GM23338 (cell line): ENCODE measurements at regions not wholly inside any gene's neighbourhood (a gene's known extent, or its start where the extent isn't known, plus 50 kb on each side); places are given as distances from the start of the nearest gene placed in this dataset.

Source experiments
- ATAC-seq: fragments of 200-7000 bp; cut with Tn5 transposase; 3 replicates; pipeline ENCODE4 v1.9.1; 2020
- DNase-seq: peaks from one replicate; pipeline ENCODE4 v3.0.0-alpha.2; 2015; ENCODE audit warnings: low spot score
- H2AFZ ChIP-seq: fragments of 200-600 bp; sonication (generic); 2 replicates; pipeline ENCODE4 v1.8.0; 2016; ENCODE audit warnings: antibody characterized with exemption, mild to moderate bottlenecking, moderate library complexity
- H3F3A ChIP-seq: fragments of 200-600 bp; sonication (generic); replicated peaks from 2 replicates; pipeline ENCODE4 v1.8.0; 2017; ENCODE audit warnings: antibody characterized with exemption, mixed run types, low read depth
- H3K27ac ChIP-seq: fragments of 200-600 bp; sonication (generic); 2 replicates; pipeline ENCODE4 v1.6.1; 2016; ENCODE audit warnings: low read depth
- H3K27me3 ChIP-seq: fragments of 200-600 bp; sonication (generic); 2 replicates; pipeline ENCODE4 v1.8.0; 2016; ENCODE audit warnings: mild to moderate bottlenecking, mixed run types, moderate library complexity; ENCODE audit not compliant: insufficient read depth
- H3K36me3 ChIP-seq: fragments of 200-600 bp; sonication (generic); 2 replicates; pipeline ENCODE4 v1.8.0; 2016; ENCODE audit warnings: mild to moderate bottlenecking; ENCODE audit not compliant: insufficient read depth
- H3K4me1 ChIP-seq: fragments of 200-600 bp; sonication (generic); 2 replicates; pipeline ENCODE4 v1.8.0; 2016; ENCODE audit warnings: mild to moderate bottlenecking, moderate library complexity; ENCODE audit not compliant: insufficient read depth
- H3K4me2 ChIP-seq: fragments of 200-600 bp; sonication (generic); 2 replicates; pipeline ENCODE4 v1.7.1; 2017; ENCODE audit warnings: mixed run types
- H3K4me3 ChIP-seq: fragments of 200-600 bp; sonication (generic); 2 replicates; pipeline ENCODE4 v1.6.1; 2016; ENCODE audit warnings: mixed run types
- H3K79me2 ChIP-seq: fragments of 200-600 bp; sonication (generic); replicated peaks from 2 replicates; pipeline ENCODE4 v1.8.0; 2017; ENCODE audit warnings: mild to moderate bottlenecking; ENCODE audit not compliant: insufficient read depth
- H3K9me2 ChIP-seq: fragments of 200-600 bp; sonication (generic); 2 replicates; pipeline ENCODE4 v1.8.0; 2017; ENCODE audit not compliant: insufficient read depth
- H4K20me1 ChIP-seq: fragments of 200-600 bp; sonication (generic); replicated peaks from 2 replicates; pipeline ENCODE4 v1.8.0; 2017; ENCODE audit warnings: mild to moderate bottlenecking; ENCODE audit not compliant: insufficient read depth
- H3K27ac Mint-ChIP-seq: 2 replicates; pipeline ENCODE4 v1.8.0; 2020; ENCODE audit warnings: inconsistent platforms, mild to moderate bottlenecking, moderate library complexity, mixed read lengths
- H3K27me3 Mint-ChIP-seq: 3 replicates; pipeline ENCODE4 v1.8.0; 2022; ENCODE audit warnings: low read depth, mild to moderate bottlenecking, moderate library complexity, mixed read lengths, inconsistent platforms; ENCODE audit not compliant: insufficient read depth, poor library complexity
- H3K36me3 Mint-ChIP-seq: 3 replicates; pipeline ENCODE4 v1.8.0; 2021; ENCODE audit warnings: low read depth, mild to moderate bottlenecking, inconsistent platforms, moderate library complexity, mixed read lengths
- H3K4me1 Mint-ChIP-seq: 3 replicates; pipeline ENCODE4 v1.8.0; 2020; ENCODE audit warnings: mild to moderate bottlenecking, inconsistent platforms, mixed read lengths
- H3K4me3 Mint-ChIP-seq: 3 replicates; pipeline ENCODE4 v1.8.0; 2021; ENCODE audit warnings: moderate library complexity, mild to moderate bottlenecking, inconsistent platforms, mixed read lengths
- H3K9me3 Mint-ChIP-seq: 3 replicates; pipeline ENCODE4 v1.8.0; 2020; ENCODE audit warnings: moderate library complexity, mild to moderate bottlenecking, inconsistent platforms, mixed read lengths
- EZH2 ChIP-seq: fragments of 200-600 bp; sonication (generic); IDR thresholded peaks from one replicate; pipeline ENCODE4 v1.8.0; 2017; ENCODE audit warnings: antibody characterized with exemption, mild to moderate bottlenecking, low read depth; ENCODE audit not compliant: unreplicated experiment
- EZH2phosphoT487 ChIP-seq: fragments of 200-600 bp; sonication (generic); IDR thresholded peaks from one replicate; pipeline ENCODE4 v1.8.1; 2018; ENCODE audit warnings: antibody characterized with exemption; ENCODE audit not compliant: unreplicated experiment
- JUNB ChIP-seq: IDR thresholded peaks from one replicate; pipeline ENCODE4 v1.6.1; 2016; ENCODE audit warnings: antibody characterized with exemption; ENCODE audit not compliant: unreplicated experiment
- NANOG ChIP-seq: IDR thresholded peaks from 2 replicates; pipeline ENCODE4 v1.6.1; 2016; ENCODE audit warnings: antibody characterized with exemption, borderline replicate concordance
- POLR2AphosphoS5 ChIP-seq: IDR thresholded peaks from 2 replicates; pipeline ENCODE4 v1.6.1; 2016; ENCODE audit warnings: antibody characterized with exemption, low read depth
- STAT1 ChIP-seq: IDR thresholded peaks from one replicate; pipeline ENCODE4 v1.6.1; 2016; ENCODE audit warnings: antibody characterized with exemption; ENCODE audit not compliant: unreplicated experiment
- ZNF114 ChIP-seq: fragments of 250-450 bp; sonication (Bioruptor Pico); IDR thresholded peaks from 2 replicates; pipeline ENCODE4 v1.5.0; 2020; ENCODE audit warnings: mild to moderate bottlenecking, moderate library complexity
- ZNF331 ChIP-seq: fragments of 250-450 bp; sonication (Bioruptor Pico); IDR thresholded peaks from 2 replicates; pipeline ENCODE4 v1.5.0; 2020; ENCODE audit warnings: low read depth, mild to moderate bottlenecking, moderate library complexity
- TF ChIP-seq, protein P1 (sequence below): IDR thresholded peaks from one replicate; pipeline ENCODE4 v1.6.1; 2018; ENCODE audit warnings: antibody characterized with exemption; ENCODE audit not compliant: unreplicated experiment
- TF ChIP-seq, protein P2 (sequence below): IDR thresholded peaks from 2 replicates; pipeline ENCODE4 v1.6.1; 2016; ENCODE audit warnings: antibody characterized with exemption
- TF ChIP-seq, protein P3 (sequence below): fragments of 250-450 bp; sonication (Bioruptor Pico); IDR thresholded peaks from 2 replicates; pipeline ENCODE4 v1.5.0; 2020; ENCODE audit warnings: mild to moderate bottlenecking, moderate library complexity

- H3K9me2 ChIP-seq, result 0 out of 2 replicates have a peak, but pooled peaks cover 1% of the 10 kb centered on the region
- H3F3A ChIP-seq, result no peaks in the 10 kb centered on the region
- no peaks in the 10 kb centered on the region for H3K36me3 ChIP-seq
- TF ChIP-seq NANOG, result no peak
- TF ChIP-seq ZNF331 (CRISPR knock-in tag), result no peak
- TF ChIP-seq, protein P1, sequence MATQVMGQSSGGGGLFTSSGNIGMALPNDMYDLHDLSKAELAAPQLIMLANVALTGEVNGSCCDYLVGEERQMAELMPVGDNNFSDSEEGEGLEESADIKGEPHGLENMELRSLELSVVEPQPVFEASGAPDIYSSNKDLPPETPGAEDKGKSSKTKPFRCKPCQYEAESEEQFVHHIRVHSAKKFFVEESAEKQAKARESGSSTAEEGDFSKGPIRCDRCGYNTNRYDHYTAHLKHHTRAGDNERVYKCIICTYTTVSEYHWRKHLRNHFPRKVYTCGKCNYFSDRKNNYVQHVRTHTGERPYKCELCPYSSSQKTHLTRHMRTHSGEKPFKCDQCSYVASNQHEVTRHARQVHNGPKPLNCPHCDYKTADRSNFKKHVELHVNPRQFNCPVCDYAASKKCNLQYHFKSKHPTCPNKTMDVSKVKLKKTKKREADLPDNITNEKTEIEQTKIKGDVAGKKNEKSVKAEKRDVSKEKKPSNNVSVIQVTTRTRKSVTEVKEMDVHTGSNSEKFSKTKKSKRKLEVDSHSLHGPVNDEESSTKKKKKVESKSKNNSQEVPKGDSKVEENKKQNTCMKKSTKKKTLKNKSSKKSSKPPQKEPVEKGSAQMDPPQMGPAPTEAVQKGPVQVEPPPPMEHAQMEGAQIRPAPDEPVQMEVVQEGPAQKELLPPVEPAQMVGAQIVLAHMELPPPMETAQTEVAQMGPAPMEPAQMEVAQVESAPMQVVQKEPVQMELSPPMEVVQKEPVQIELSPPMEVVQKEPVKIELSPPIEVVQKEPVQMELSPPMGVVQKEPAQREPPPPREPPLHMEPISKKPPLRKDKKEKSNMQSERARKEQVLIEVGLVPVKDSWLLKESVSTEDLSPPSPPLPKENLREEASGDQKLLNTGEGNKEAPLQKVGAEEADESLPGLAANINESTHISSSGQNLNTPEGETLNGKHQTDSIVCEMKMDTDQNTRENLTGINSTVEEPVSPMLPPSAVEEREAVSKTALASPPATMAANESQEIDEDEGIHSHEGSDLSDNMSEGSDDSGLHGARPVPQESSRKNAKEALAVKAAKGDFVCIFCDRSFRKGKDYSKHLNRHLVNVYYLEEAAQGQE, result no peak
- no peak overlapping the region for H2AFZ ChIP-seq
- no peak overlapping the region for H3K27ac ChIP-seq
- no peaks in the 10 kb centered on the region for H4K20me1 ChIP-seq
- no peak overlapping the region for H3K4me3 ChIP-seq
- ATAC-seq (no peak), DNase-seq (no peak)
- H3K4me1 Mint-ChIP-seq, result peaks cover 4% of the 10 kb centered on the region; the same call in 1 of the 3 replicates
- no peaks in the 10 kb centered on the region for H3K79me2 ChIP-seq
- no peak overlapping the region for H3K4me3 Mint-ChIP-seq
- peaks cover 10% of the 10 kb centered on the region for H3K27me3 Mint-ChIP-seq
- no peak overlapping the region for H3K4me2 ChIP-seq
- 0 out of 3 replicates have a peak, but pooled peaks cover 2% of the 10 kb centered on the region for H3K36me3 Mint-ChIP-seq
- no peaks in the 10 kb centered on the region for H3K27me3 ChIP-seq
- no peaks in the 10 kb centered on the region; the same call in 2 of the 3 replicates for H3K9me3 Mint-ChIP-seq
- H3K4me1 ChIP-seq, result no peaks in the 10 kb centered on the region
- no peak overlapping the region for H3K27ac Mint-ChIP-seq
Observed at GRCh38 chr2:236720974-236721540, 151.4 kb downstream of the ACKR3 start.

DNA sequence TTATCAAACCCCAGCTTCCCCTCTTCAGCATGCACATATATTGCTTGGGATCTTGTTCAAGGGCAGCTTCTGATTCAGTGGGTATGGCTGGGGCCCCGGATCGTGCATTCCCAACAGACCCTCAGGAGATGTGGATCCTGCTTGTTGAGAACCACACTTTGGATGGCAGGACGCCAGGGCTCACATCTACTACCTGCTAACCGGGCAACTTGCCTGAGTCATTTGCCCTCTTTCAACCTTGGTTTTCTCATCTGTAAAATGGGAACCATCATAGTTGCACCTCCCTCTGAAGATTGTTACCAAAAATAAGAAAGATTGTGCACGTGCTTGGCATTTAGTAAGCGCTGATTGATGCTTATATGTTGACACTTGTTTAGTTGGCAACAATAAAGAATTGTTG is 154.6 kb downstream of the ACKR3 start:
- H3K27me3 Mint-ChIP-seq, result peaks cover 4% of the 10 kb centered on the region
- no peak overlapping the region for H3K4me2 ChIP-seq
- H3K36me3 ChIP-seq, result no peaks in the 10 kb centered on the region
- H3K36me3 Mint-ChIP-seq, result no peaks in the 10 kb centered on the region
- H3K4me1 Mint-ChIP-seq, result no peaks in the 10 kb centered on the region; the same call in 2 of the 3 replicates
- no peaks in the 10 kb centered on the region; the same call in 2 of the 3 replicates for H3K9me3 Mint-ChIP-seq
- no peaks in the 10 kb centered on the region for H3K79me2 ChIP-seq
- H3K4me3 ChIP-seq, result no peak overlapping the region
- H3F3A ChIP-seq, result no peaks in the 10 kb centered on the region
- H3K27ac Mint-ChIP-seq, result no peak overlapping the region
- H3K4me1 ChIP-seq, result no peaks in the 10 kb centered on the region
- no peak overlapping the region for H2AFZ ChIP-seq
- 0 out of 2 replicates have a peak, but pooled peaks cover 5% of the 10 kb centered on the region for H3K9me2 ChIP-seq
- H4K20me1 ChIP-seq, result no peaks in the 10 kb centered on the region
- H3K4me3 Mint-ChIP-seq, result no peak overlapping the region
- DNase-seq (no peak), ATAC-seq (no peak)
- H3K27ac ChIP-seq, result no peak overlapping the region
- no peaks in the 10 kb centered on the region for H3K27me3 ChIP-seq
- TF ChIP-seq EZH2 (no peak), ZNF114 (CRISPR knock-in tag) (no peak), JUNB (no peak), EZH2phosphoT487 (no peak), STAT1 (no peak), POLR2AphosphoS5 (no peak)
- TF ChIP-seq, protein P2, sequence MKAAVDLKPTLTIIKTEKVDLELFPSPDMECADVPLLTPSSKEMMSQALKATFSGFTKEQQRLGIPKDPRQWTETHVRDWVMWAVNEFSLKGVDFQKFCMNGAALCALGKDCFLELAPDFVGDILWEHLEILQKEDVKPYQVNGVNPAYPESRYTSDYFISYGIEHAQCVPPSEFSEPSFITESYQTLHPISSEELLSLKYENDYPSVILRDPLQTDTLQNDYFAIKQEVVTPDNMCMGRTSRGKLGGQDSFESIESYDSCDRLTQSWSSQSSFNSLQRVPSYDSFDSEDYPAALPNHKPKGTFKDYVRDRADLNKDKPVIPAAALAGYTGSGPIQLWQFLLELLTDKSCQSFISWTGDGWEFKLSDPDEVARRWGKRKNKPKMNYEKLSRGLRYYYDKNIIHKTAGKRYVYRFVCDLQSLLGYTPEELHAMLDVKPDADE, result no peak
- TF ChIP-seq, protein P3, sequence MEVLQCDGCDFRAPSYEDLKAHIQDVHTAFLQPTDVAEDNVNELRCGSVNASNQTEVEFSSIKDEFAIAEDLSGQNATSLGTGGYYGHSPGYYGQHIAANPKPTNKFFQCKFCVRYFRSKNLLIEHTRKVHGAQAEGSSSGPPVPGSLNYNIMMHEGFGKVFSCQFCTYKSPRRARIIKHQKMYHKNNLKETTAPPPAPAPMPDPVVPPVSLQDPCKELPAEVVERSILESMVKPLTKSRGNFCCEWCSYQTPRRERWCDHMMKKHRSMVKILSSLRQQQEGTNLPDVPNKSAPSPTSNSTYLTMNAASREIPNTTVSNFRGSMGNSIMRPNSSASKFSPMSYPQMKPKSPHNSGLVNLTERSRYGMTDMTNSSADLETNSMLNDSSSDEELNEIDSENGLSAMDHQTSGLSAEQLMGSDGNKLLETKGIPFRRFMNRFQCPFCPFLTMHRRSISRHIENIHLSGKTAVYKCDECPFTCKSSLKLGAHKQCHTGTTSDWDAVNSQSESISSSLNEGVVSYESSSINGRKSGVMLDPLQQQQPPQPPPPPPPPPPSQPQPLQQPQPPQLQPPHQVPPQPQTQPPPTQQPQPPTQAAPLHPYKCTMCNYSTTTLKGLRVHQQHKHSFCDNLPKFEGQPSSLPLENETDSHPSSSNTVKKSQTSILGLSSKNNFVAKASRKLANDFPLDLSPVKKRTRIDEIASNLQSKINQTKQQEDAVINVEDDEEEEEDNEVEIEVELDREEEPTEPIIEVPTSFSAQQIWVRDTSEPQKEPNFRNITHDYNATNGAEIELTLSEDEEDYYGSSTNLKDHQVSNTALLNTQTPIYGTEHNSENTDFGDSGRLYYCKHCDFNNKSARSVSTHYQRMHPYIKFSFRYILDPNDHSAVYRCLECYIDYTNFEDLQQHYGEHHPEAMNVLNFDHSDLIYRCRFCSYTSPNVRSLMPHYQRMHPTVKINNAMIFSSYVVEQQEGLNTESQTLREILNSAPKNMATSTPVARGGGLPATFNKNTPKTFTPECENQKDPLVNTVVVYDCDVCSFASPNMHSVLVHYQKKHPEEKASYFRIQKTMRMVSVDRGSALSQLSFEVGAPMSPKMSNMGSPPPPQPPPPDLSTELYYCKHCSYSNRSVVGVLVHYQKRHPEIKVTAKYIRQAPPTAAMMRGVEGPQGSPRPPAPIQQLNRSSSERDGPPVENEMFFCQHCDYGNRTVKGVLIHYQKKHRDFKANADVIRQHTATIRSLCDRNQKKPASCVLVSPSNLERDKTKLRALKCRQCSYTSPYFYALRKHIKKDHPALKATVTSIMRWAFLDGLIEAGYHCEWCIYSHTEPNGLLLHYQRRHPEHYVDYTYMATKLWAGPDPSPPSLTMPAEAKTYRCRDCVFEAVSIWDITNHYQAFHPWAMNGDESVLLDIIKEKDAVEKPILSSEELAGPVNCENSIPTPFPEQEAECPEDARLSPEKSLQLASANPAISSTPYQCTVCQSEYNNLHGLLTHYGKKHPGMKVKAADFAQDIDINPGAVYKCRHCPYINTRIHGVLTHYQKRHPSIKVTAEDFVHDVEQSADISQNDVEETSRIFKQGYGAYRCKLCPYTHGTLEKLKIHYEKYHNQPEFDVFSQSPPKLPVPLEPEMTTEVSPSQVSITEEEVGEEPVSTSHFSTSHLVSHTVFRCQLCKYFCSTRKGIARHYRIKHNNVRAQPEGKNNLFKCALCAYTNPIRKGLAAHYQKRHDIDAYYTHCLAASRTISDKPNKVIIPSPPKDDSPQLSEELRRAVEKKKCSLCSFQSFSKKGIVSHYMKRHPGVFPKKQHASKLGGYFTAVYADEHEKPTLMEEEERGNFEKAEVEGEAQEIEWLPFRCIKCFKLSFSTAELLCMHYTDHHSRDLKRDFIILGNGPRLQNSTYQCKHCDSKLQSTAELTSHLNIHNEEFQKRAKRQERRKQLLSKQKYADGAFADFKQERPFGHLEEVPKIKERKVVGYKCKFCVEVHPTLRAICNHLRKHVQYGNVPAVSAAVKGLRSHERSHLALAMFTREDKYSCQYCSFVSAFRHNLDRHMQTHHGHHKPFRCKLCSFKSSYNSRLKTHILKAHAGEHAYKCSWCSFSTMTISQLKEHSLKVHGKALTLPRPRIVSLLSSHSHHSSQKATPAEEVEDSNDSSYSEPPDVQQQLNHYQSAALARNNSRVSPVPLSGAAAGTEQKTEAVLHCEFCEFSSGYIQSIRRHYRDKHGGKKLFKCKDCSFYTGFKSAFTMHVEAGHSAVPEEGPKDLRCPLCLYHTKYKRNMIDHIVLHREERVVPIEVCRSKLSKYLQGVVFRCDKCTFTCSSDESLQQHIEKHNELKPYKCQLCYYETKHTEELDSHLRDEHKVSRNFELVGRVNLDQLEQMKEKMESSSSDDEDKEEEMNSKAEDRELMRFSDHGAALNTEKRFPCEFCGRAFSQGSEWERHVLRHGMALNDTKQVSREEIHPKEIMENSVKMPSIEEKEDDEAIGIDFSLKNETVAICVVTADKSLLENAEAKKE (CRISPR knock-in tag), result no peak
